Suprapubic skin (tissue), 4 donors: ENCODE measurements at regions not wholly inside any gene's neighbourhood (a gene's known extent, or its start where the extent isn't known, plus 50 kb on each side); places are given as distances from the start of the nearest gene placed in this dataset.

Experiments
- DNase-seq, 2 donors: peaks; one replicate each; pipeline ENCODE4 v3.0.0-alpha.2; 2019; ENCODE audit warnings: low spot score in 2 of 2
- H3K27ac ChIP-seq: fragments of 200-600 bp; sonication (generic); one replicate; pipeline ENCODE4 v1.5.1; 2019
- H3K27me3 ChIP-seq: fragments of 200-600 bp; sonication (generic); one replicate; pipeline ENCODE4 v1.5.1; 2019
- H3K36me3 ChIP-seq: fragments of 200-600 bp; sonication (generic); one replicate; pipeline ENCODE4 v1.5.1; 2019
- H3K4me1 ChIP-seq: fragments of 200-600 bp; sonication (generic); one replicate; pipeline ENCODE4 v1.5.1; 2019
- H3K4me3 ChIP-seq: fragments of 200-600 bp; sonication (generic); one replicate; pipeline ENCODE4 v1.5.1; 2019; ENCODE audit warnings: mild to moderate bottlenecking
- H3K9me3 ChIP-seq: fragments of 200-600 bp; sonication (generic); one replicate; pipeline ENCODE4 v1.5.1; 2019
- CTCF ChIP-seq, 2 donors: fragments of 200-600 bp in 1 of 2; fragments of 450-650 bp in 1 of 2; sonication (generic) in 1 of 2; IDR thresholded peaks; one replicate each; pipeline ENCODE4 v1.5.1; 2016 to 2019; ENCODE audit warnings: antibody characterized with exemption in 2 of 2, mild to moderate bottlenecking in 1 of 2, moderate library complexity in 1 of 2
- EP300 ChIP-seq: sonication (generic); formaldehyde crosslinking; IDR thresholded peaks from one replicate; pipeline ENCODE4 v1.6.1; 2017; ENCODE audit warnings: antibody characterized with exemption
- POLR2A ChIP-seq, 2 donors: fragments of 450-650 bp; IDR thresholded peaks; one replicate each; pipeline ENCODE4 v1.6.1; 2017; ENCODE audit warnings: antibody characterized with exemption in 2 of 2, mild to moderate bottlenecking in 2 of 2, moderate library complexity in 2 of 2
- POLR2AphosphoS5 ChIP-seq, 3 donors: sonication (generic); formaldehyde crosslinking; IDR thresholded peaks; one replicate each; pipeline ENCODE4 v1.6.1; 2017; ENCODE audit warnings: antibody characterized with exemption in 3 of 3
- WGBS: methylation state at CpG from one replicate; pipeline ENCODE4 v1.1.5; 2018; 5-methylcytosine and 5-hydroxymethylcytosine counted together

GRCh38 chr11:113574586-113574985 lies 99.4 kb upstream of the DRD2 start:
- DNase-seq: no peak
- TF ChIP-seq POLR2A (IDR thresholded peaks at IDR 0.05) (no peak), POLR2AphosphoS5 (IDR thresholded peaks at IDR 0.05) (no peak)
- H3K4me3 ChIP-seq: no peak overlapping the region
- peaks cover 10% of the 10 kb centered on the region for H3K4me1 ChIP-seq
- H3K9me3 ChIP-seq: no peaks in the 10 kb centered on the region
- H3K27me3 ChIP-seq: no peaks in the 10 kb centered on the region
- 74% methylated on average over 2 of the region's 2 CpGs for WGBS
- H3K27ac ChIP-seq: no peak overlapping the region
- no peaks in the 10 kb centered on the region for H3K36me3 ChIP-seq

GRCh38 chr11:113574171-113574570 lies 99.0 kb upstream of the DRD2 start:
- peaks cover 10% of the 10 kb centered on the region for H3K4me1 ChIP-seq
- no peaks in the 10 kb centered on the region for H3K36me3 ChIP-seq
- H3K4me3 ChIP-seq: no peak overlapping the region
- no peak for DNase-seq
- TF ChIP-seq CTCF (IDR thresholded peaks at IDR 0.05) (no peak), EP300 (no peak), POLR2AphosphoS5 (IDR thresholded peaks at IDR 0.05) (no peak), POLR2A (IDR thresholded peaks at IDR 0.05) (no peak)
- H3K27me3 ChIP-seq: no peaks in the 10 kb centered on the region
- 79% methylated on average over 4 of the region's 4 CpGs for WGBS
- H3K9me3 ChIP-seq: no peaks in the 10 kb centered on the region
- no peak overlapping the region for H3K27ac ChIP-seq

GRCh38 chr11:113572136-113572735 lies 97.0 kb upstream of the DRD2 start:
- DNase-seq: no peak
- Histone ChIP-seq H3K9me3 (no peaks in the 10 kb centered on the region), H3K4me1 (no peaks in the 10 kb centered on the region), H3K27ac (no peak overlapping the region), H3K36me3 (no peaks in the 10 kb centered on the region), H3K4me3 (no peak overlapping the region), H3K27me3 (peaks cover 5% of the 10 kb centered on the region)
- WGBS: 60% methylated on average over 4 of the region's 4 CpGs
- TF ChIP-seq CTCF (IDR thresholded peaks at IDR 0.05): no peak
- TF ChIP-seq POLR2A (IDR thresholded peaks at IDR 0.05): no peak
- TF ChIP-seq EP300: no peak
- no peak for TF ChIP-seq POLR2AphosphoS5 (IDR thresholded peaks at IDR 0.05)

- DNase-seq: no peak
- 68% methylated on average over 4 of the region's 4 CpGs for WGBS
- Histone ChIP-seq H3K4me1 (no peaks in the 10 kb centered on the region), H3K27ac (no peak overlapping the region), H3K36me3 (no peaks in the 10 kb centered on the region), H3K4me3 (no peak overlapping the region), H3K27me3 (peaks cover 5% of the 10 kb centered on the region), H3K9me3 (no peaks in the 10 kb centered on the region)
- TF ChIP-seq CTCF (IDR thresholded peaks at IDR 0.05) (no peak), EP300 (no peak), POLR2AphosphoS5 (IDR thresholded peaks at IDR 0.05) (no peak), POLR2A (IDR thresholded peaks at IDR 0.05) (no peak)
Measured at GRCh38 chr11:113571531-113571930, 96.3 kb upstream of the DRD2 start.

- no peak for TF ChIP-seq CTCF (IDR thresholded peaks at IDR 0.05)
- TF ChIP-seq POLR2A (IDR thresholded peaks at IDR 0.05): no peak
- no peak for TF ChIP-seq EP300
- TF ChIP-seq POLR2AphosphoS5 (IDR thresholded peaks at IDR 0.05): no peak
Measured at GRCh38 chr11:113570906-113571305, 95.7 kb upstream of the DRD2 start.

GRCh38 chr11:113569391-113569790 lies 94.2 kb upstream of the DRD2 start:
- Histone ChIP-seq H3K27ac (no peak overlapping the region), H3K36me3 (no peaks in the 10 kb centered on the region), H3K4me1 (no peaks in the 10 kb centered on the region), H3K27me3 (peaks cover 5% of the 10 kb centered on the region), H3K4me3 (no peak overlapping the region), H3K9me3 (no peaks in the 10 kb centered on the region)
- TF ChIP-seq EP300 (no peak), CTCF (IDR thresholded peaks at IDR 0.05) (no peak), POLR2AphosphoS5 (IDR thresholded peaks at IDR 0.05) (no peak), POLR2A (IDR thresholded peaks at IDR 0.05) (no peak)
- WGBS: 92% methylated on average over 3 of the region's 3 CpGs
- no peak for DNase-seq

More at GRCh38 chr11:113570906-113571305, 95.7 kb upstream of the DRD2 start:
- Histone ChIP-seq H3K9me3 (no peaks in the 10 kb centered on the region), H3K36me3 (no peaks in the 10 kb centered on the region), H3K27ac (no peak overlapping the region), H3K27me3 (peaks cover 5% of the 10 kb centered on the region), H3K4me1 (no peaks in the 10 kb centered on the region), H3K4me3 (no peak overlapping the region)
- no peak for DNase-seq
